KMS-11 (cell line): ENCODE measurements at regions not wholly inside any gene's neighbourhood (a gene's known extent, or its start where the extent isn't known, plus 50 kb on each side); places are given as distances from the start of the nearest gene placed in this dataset.

Experiments
- H2AFZ ChIP-seq: fragments of 200-600 bp; sonication (generic); 2 replicates; pipeline ENCODE4 v1.6.1; 2016; ENCODE audit warnings: antibody characterized with exemption, mixed run types, low read depth
- H3K27ac ChIP-seq: fragments of 200-600 bp; sonication (generic); 2 replicates; pipeline ENCODE4 v1.6.1; 2016; ENCODE audit warnings: mild to moderate bottlenecking, mixed run types
- H3K27me3 ChIP-seq: fragments of 200-600 bp; sonication (generic); 2 replicates; pipeline ENCODE4 v1.6.1; 2017; ENCODE audit warnings: mild to moderate bottlenecking, low read depth, mixed run types, moderate library complexity; ENCODE audit not compliant: insufficient read depth
- H3K36me3 ChIP-seq: fragments of 200-600 bp; sonication (generic); 2 replicates; pipeline ENCODE4 v1.6.1; 2017; ENCODE audit warnings: mild to moderate bottlenecking, mixed run types; ENCODE audit not compliant: insufficient read depth
- H3K4me1 ChIP-seq: fragments of 200-600 bp; sonication (generic); 2 replicates; pipeline ENCODE4 v1.6.1; 2016; ENCODE audit warnings: mild to moderate bottlenecking, low read depth, mixed run types; ENCODE audit not compliant: poor library complexity, severe bottlenecking
- H3K4me2 ChIP-seq: fragments of 200-600 bp; sonication (generic); 2 replicates; pipeline ENCODE4 v1.7.0; 2016; ENCODE audit warnings: mild to moderate bottlenecking, mixed run types
- H3K4me3 ChIP-seq: fragments of 200-600 bp; sonication (generic); IDR thresholded peaks from 2 replicates; pipeline ENCODE4 v1.6.1; 2017; ENCODE audit warnings: low read depth, low read length, mixed read lengths; ENCODE audit not compliant: insufficient read depth
- H3K79me2 ChIP-seq: fragments of 200-600 bp; sonication (generic); 2 replicates; pipeline ENCODE4 v1.6.1; 2016; ENCODE audit warnings: low read depth, mixed run types; ENCODE audit not compliant: insufficient read depth
- H3K9ac ChIP-seq: fragments of 200-600 bp; sonication (generic); 2 replicates; pipeline ENCODE4 v1.6.1; 2016; ENCODE audit warnings: mild to moderate bottlenecking, mixed run types
- H4K20me1 ChIP-seq: fragments of 200-600 bp; sonication (generic); 2 replicates; pipeline ENCODE4 v1.6.1; 2016; ENCODE audit warnings: mild to moderate bottlenecking, mixed run types; ENCODE audit not compliant: insufficient read depth
- CTCF ChIP-seq: fragments of 200-600 bp; sonication (generic); conservative IDR thresholded peaks from 2 replicates; pipeline ENCODE4 v1.6.1; 2017; ENCODE audit warnings: low read depth, mild to moderate bottlenecking, antibody characterized with exemption, low read length, moderate library complexity, mixed read lengths

- Histone ChIP-seq H4K20me1 (no peaks in the 10 kb centered on the region), H3K4me2 (no peak overlapping the region), H3K79me2 (no peaks in the 10 kb centered on the region), H3K4me3 (no peak overlapping the region), H3K4me1 (peaks cover 35% of the 10 kb centered on the region), H3K27me3 (no peaks in the 10 kb centered on the region), H3K9ac (no peak overlapping the region), H3K27ac (no peak overlapping the region), H3K36me3 (no peaks in the 10 kb centered on the region), H2AFZ (no peak overlapping the region)
- TF ChIP-seq CTCF: no peak
Observed at GRCh38 chr16:79716645-79717332, 116.3 kb upstream of the MAF start.

DNA sequence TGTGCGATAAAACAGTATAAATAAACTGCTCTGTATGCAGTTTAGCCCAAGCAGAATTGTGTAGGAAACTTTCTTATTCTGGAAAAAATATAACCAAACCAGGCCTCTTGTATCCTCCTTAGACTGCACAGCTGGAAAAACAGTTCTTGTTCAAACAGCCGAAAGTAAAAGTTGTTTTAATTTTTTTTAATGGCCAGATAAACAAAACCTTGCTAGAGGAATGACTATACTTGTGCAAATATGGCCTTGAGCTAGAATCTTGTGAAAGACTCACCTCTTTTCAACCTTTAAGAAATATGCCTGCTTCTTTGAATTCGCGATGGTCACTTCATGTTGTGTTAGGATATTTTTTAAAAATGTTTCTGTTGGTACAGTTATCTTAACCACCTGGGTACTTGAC lies 114.5 kb upstream of the MAF start:
- TF ChIP-seq CTCF: no peak
- Histone ChIP-seq H3K4me2 (peak overlapping the region; percentile 55), H3K9ac (peak overlapping the region; percentile 42), H3K4me1 (peaks cover 35% of the 10 kb centered on the region), H2AFZ (no peak overlapping the region), H3K79me2 (no peaks in the 10 kb centered on the region), H3K27me3 (no peaks in the 10 kb centered on the region), H3K4me3 (no peak overlapping the region), H3K27ac (no peak overlapping the region; the same call in 1 of the 2 replicates), H4K20me1 (no peaks in the 10 kb centered on the region), H3K36me3 (no peaks in the 10 kb centered on the region)

DNA sequence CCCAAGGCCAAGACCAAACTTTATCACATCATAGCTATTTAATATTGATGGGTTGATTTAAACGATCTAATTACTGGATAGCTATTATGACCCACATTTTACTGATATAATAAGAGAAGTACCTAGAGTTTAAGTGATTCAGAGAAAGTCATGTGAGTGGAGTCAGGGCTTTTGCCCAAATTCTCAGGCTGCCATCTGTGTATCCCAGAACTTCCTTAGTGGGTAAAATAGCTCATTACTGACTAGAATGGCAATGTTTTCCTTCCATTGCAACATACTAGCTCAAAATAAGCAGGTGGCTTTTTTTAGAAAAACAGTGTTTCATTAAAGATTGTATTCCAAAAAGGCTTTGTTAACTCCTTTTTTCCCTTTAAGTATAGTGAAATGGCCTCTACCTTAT lies 113.9 kb upstream of the MAF start:
- Histone ChIP-seq H3K27ac (peak overlapping the region; percentile 65; the same call in 1 of the 2 replicates), H2AFZ (peak overlapping the region; percentile 55; the same call in 1 of the 2 replicates), H3K27me3 (no peaks in the 10 kb centered on the region), H3K79me2 (no peaks in the 10 kb centered on the region), H3K9ac (peak overlapping the region; percentile 42; the same call in 1 of the 2 replicates), H3K4me1 (peaks cover 35% of the 10 kb centered on the region), H3K4me3 (no peak overlapping the region), H4K20me1 (no peaks in the 10 kb centered on the region), H3K4me2 (peak overlapping the region; percentile 55), H3K36me3 (no peaks in the 10 kb centered on the region)
- TF ChIP-seq CTCF: no peak

- Histone ChIP-seq H3K4me2 (peak overlapping the region; percentile 55), H4K20me1 (no peaks in the 10 kb centered on the region), H3K4me3 (no peak overlapping the region), H3K27me3 (no peaks in the 10 kb centered on the region), H2AFZ (peak overlapping the region; percentile 55; the same call in 1 of the 2 replicates), H3K4me1 (peaks cover 35% of the 10 kb centered on the region), H3K27ac (peak overlapping the region; percentile 65), H3K9ac (peak overlapping the region; percentile 42), H3K79me2 (no peaks in the 10 kb centered on the region), H3K36me3 (no peaks in the 10 kb centered on the region)
- TF ChIP-seq CTCF: no peak
Observed at GRCh38 chr16:79713609-79714309, 113.2 kb upstream of the MAF start.
